ENCODE measurements at regions not wholly inside any gene's neighbourhood (a gene's known extent, or its start where the extent isn't known, plus 50 kb on each side); places are given as distances from the start of the nearest gene placed in this dataset.

DNA sequence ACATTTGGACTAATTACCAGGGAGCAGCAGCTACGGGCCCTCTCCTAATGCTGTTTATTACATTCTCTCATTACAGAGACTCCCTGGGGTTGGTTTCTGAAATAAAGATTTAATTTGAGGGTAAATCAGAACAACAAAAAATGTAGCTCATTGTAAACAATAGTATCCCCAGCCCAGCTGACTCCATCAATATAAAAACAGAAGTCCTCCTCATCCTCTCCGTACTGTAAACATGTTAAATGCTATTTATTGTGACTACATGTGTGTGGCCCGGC is 670.4 kb downstream of the TOX3 start:
- H3K9me3 Mint-ChIP-seq (ENCODE audit: low read depth): no peaks in the 10 kb centered on the region
- H3K36me3 Mint-ChIP-seq (ENCODE audit: insufficient read depth): no peaks in the 10 kb centered on the region
- no peak overlapping the region for H3K27ac Mint-ChIP-seq
- peaks cover 2% of the 10 kb centered on the region for H3K4me1 Mint-ChIP-seq (ENCODE audit: low read depth)
- no peak overlapping the region for H3K4me3 Mint-ChIP-seq (ENCODE audit: low read depth)
- TF ChIP-seq, protein P1, sequence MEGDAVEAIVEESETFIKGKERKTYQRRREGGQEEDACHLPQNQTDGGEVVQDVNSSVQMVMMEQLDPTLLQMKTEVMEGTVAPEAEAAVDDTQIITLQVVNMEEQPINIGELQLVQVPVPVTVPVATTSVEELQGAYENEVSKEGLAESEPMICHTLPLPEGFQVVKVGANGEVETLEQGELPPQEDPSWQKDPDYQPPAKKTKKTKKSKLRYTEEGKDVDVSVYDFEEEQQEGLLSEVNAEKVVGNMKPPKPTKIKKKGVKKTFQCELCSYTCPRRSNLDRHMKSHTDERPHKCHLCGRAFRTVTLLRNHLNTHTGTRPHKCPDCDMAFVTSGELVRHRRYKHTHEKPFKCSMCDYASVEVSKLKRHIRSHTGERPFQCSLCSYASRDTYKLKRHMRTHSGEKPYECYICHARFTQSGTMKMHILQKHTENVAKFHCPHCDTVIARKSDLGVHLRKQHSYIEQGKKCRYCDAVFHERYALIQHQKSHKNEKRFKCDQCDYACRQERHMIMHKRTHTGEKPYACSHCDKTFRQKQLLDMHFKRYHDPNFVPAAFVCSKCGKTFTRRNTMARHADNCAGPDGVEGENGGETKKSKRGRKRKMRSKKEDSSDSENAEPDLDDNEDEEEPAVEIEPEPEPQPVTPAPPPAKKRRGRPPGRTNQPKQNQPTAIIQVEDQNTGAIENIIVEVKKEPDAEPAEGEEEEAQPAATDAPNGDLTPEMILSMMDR (IDR thresholded peaks at IDR 0.05; ENCODE audit: unreplicated experiment): no peak
- DNase-seq (ENCODE audit: low spot score, unreplicated experiment): no peak
- peaks cover 37% of the 10 kb centered on the region for H3K27me3 Mint-ChIP-seq

DNA sequence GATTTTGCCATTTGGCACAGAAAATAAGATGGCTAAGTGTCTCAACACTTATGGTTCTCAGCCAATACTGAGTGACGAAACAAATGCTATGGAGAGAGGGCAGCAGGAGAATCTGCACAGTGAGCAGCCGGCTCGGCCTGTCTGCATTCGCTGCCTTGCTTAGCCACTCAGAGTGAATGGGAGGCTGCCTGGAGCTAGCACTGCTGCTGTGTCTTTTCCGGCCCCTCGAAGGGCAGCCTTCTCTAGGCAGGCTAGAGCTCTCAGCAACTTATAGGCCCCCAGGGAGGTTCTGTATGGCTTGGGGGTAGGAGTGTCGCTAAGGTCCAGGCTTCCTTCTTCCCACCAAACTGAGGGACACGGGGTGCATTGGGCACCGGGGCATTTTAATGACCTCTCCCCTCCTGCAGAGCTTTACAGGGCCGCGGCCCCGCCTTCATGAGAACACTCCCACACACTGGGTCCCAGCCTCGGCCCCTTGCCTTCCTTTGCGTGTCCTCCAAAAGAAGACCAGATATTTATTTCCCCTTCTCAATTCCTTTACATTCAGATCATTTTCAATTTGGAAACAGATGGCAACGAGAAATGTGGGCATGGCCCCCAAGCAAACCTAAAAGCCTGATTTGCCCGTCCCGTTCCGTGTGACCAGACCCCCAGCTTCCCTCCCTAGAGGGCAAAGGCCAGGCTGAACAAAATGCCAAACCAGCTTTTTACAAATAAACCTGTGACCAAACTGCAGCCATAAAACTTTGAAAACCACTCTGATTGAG is 670.9 kb downstream of the TOX3 start:
- Mint-ChIP-seq H3K4me3 (ENCODE audit: low read depth) (no peak overlapping the region), H3K9me3 (ENCODE audit: low read depth) (no peaks in the 10 kb centered on the region), H3K4me1 (ENCODE audit: low read depth) (peaks cover 2% of the 10 kb centered on the region), H3K36me3 (ENCODE audit: insufficient read depth) (no peaks in the 10 kb centered on the region), H3K27me3 (peaks cover 31% of the 10 kb centered on the region), H3K27ac (no peak overlapping the region)
- TF ChIP-seq, protein P1 (IDR thresholded peaks at IDR 0.05; ENCODE audit: unreplicated experiment): no peak
- no peak for DNase-seq (ENCODE audit: low spot score, unreplicated experiment)

GRCh38 chr16:51872524-51872923 is 674.4 kb downstream of the TOX3 start:
- no peak for DNase-seq (ENCODE audit: low spot score, unreplicated experiment)
- TF ChIP-seq, protein P1 (IDR thresholded peaks at IDR 0.05; ENCODE audit: unreplicated experiment): no peak
- Mint-ChIP-seq H3K27ac (no peak overlapping the region), H3K9me3 (ENCODE audit: low read depth) (no peaks in the 10 kb centered on the region), H3K4me1 (ENCODE audit: low read depth) (peaks cover 2% of the 10 kb centered on the region), H3K4me3 (ENCODE audit: low read depth) (no peak overlapping the region), H3K36me3 (ENCODE audit: insufficient read depth) (no peaks in the 10 kb centered on the region), H3K27me3 (peaks cover 35% of the 10 kb centered on the region)

GRCh38 chr16:51870296-51870854 is 676.6 kb downstream of the TOX3 start:
- H3K9me3 Mint-ChIP-seq (ENCODE audit: low read depth): no peaks in the 10 kb centered on the region
- DNase-seq (ENCODE audit: low spot score, unreplicated experiment): no peak
- peaks cover 31% of the 10 kb centered on the region for H3K27me3 Mint-ChIP-seq
- H3K4me3 Mint-ChIP-seq (ENCODE audit: low read depth): no peak overlapping the region
- TF ChIP-seq, protein P1 (IDR thresholded peaks at IDR 0.05; ENCODE audit: unreplicated experiment): no peak
- H3K27ac Mint-ChIP-seq: no peak overlapping the region
- no peaks in the 10 kb centered on the region for H3K4me1 Mint-ChIP-seq (ENCODE audit: low read depth)
- H3K36me3 Mint-ChIP-seq (ENCODE audit: insufficient read depth): no peaks in the 10 kb centered on the region

- TF ChIP-seq, protein P1 (IDR thresholded peaks at IDR 0.05; ENCODE audit: unreplicated experiment): no peak
- no peaks in the 10 kb centered on the region for H3K9me3 Mint-ChIP-seq (ENCODE audit: low read depth)
- peaks cover 39% of the 10 kb centered on the region for H3K27me3 Mint-ChIP-seq
- no peak for DNase-seq (ENCODE audit: low spot score, unreplicated experiment)
- H3K27ac Mint-ChIP-seq: no peak overlapping the region
- no peaks in the 10 kb centered on the region for H3K4me1 Mint-ChIP-seq (ENCODE audit: low read depth)
- H3K36me3 Mint-ChIP-seq (ENCODE audit: insufficient read depth): no peaks in the 10 kb centered on the region
- H3K4me3 Mint-ChIP-seq (ENCODE audit: low read depth): no peak overlapping the region
Observed at GRCh38 chr16:51869176-51869575, 677.8 kb downstream of the TOX3 start.
